ENCODE measurements at regions not wholly inside any gene's neighbourhood (a gene's known extent, or its start where the extent isn't known, plus 50 kb on each side); places are given as distances from the start of the nearest gene placed in this dataset.

- no peak for DNase-seq (ENCODE audit: low spot score)
Measured at GRCh38 chr6:112717401-112717800, 370.3 kb downstream of the RFPL4B start.

GRCh38 chr6:112717856-112718255 lies 370.7 kb downstream of the RFPL4B start:
- no peak for DNase-seq (ENCODE audit: low spot score)

- DNase-seq (ENCODE audit: low spot score) = no peak
Measured at GRCh38 chr6:112725541-112726085, 378.5 kb downstream of the RFPL4B start.

- DNase-seq (ENCODE audit: low spot score) = no peak
Measured at GRCh38 chr6:112735129-112735528, 388.0 kb downstream of the RFPL4B start.

- DNase-seq (ENCODE audit: low spot score) = no peak
Measured at GRCh38 chr6:112739766-112740165, 392.6 kb downstream of the RFPL4B start.

GRCh38 chr6:112743323-112743722 lies 396.2 kb downstream of the RFPL4B start:
- DNase-seq (ENCODE audit: low spot score) = no peak

GRCh38 chr6:112744827-112745226 lies 397.7 kb downstream of the RFPL4B start:
- no peak for DNase-seq (ENCODE audit: low spot score)

GRCh38 chr6:112745765-112746164 lies 398.6 kb downstream of the RFPL4B start:
- DNase-seq (ENCODE audit: low spot score) = no peak

GRCh38 chr6:112749673-112750072 lies 402.5 kb downstream of the RFPL4B start:
- DNase-seq (ENCODE audit: low spot score) = no peak

- no peak for DNase-seq (ENCODE audit: low spot score)
Measured at GRCh38 chr6:112752305-112752704, 405.2 kb downstream of the RFPL4B start.

- DNase-seq (ENCODE audit: low spot score) = no peak
Measured at GRCh38 chr6:112752791-112753190, 405.7 kb downstream of the RFPL4B start.

GRCh38 chr6:112760831-112761230 lies 413.7 kb downstream of the RFPL4B start:
- no peak for DNase-seq (ENCODE audit: low spot score)

- no peak for DNase-seq (ENCODE audit: low spot score)
Measured at GRCh38 chr6:112761740-112762139, 414.6 kb downstream of the RFPL4B start.

GRCh38 chr6:112764377-112764776 lies 417.2 kb downstream of the RFPL4B start:
- DNase-seq (ENCODE audit: low spot score) = no peak

- no peak for DNase-seq (ENCODE audit: low spot score)
Measured at GRCh38 chr6:112770308-112770707, 423.2 kb downstream of the RFPL4B start.

- no peak for DNase-seq (ENCODE audit: low spot score)
Measured at GRCh38 chr6:112773187-112773586, 426.1 kb downstream of the RFPL4B start.

GRCh38 chr6:112774319-112774718 lies 427.2 kb downstream of the RFPL4B start:
- no peak for DNase-seq (ENCODE audit: low spot score)

- DNase-seq (ENCODE audit: low spot score) = peak; percentile 79
Measured at GRCh38 chr6:112780498-112781096, 433.5 kb downstream of the RFPL4B start.

GRCh38 chr6:112781241-112781640 lies 434.1 kb downstream of the RFPL4B start:
- peak; percentile 11 for DNase-seq (ENCODE audit: low spot score)

- DNase-seq (ENCODE audit: low spot score) = no peak
Measured at GRCh38 chr6:112785408-112785807, 438.3 kb downstream of the RFPL4B start.

- DNase-seq (ENCODE audit: low spot score) = peak; percentile 41
Measured at GRCh38 chr6:112786801-112787200, 439.7 kb downstream of the RFPL4B start.

GRCh38 chr6:112787371-112787770 lies 440.2 kb downstream of the RFPL4B start:
- peak; percentile 20 for DNase-seq (ENCODE audit: low spot score)

GRCh38 chr6:112795316-112795715 lies 448.2 kb downstream of the RFPL4B start:
- DNase-seq (ENCODE audit: low spot score) = no peak

- no peak for DNase-seq (ENCODE audit: low spot score)
Measured at GRCh38 chr6:112796712-112797111, 449.6 kb downstream of the RFPL4B start.

Data from umbilical cord (tissue), 1 donor.